Liver (tissue), 8 donors: ENCODE measurements at regions not wholly inside any gene's neighbourhood (a gene's known extent, or its start where the extent isn't known, plus 50 kb on each side); places are given as distances from the start of the nearest gene placed in this dataset.

Experiments used
- DNase-seq: peaks from one replicate; pipeline ENCODE4 v3.0.0-alpha.2; 2017; ENCODE audit warnings: low spot score
- H3K27ac ChIP-seq, 2 donors: one replicate each; pipeline ENCODE4 v1.7.0; 2013; ENCODE audit warnings: inconsistent platforms in 2 of 2, low read length in 2 of 2, control low read depth in 1 of 2, low read depth in 1 of 2, mild to moderate bottlenecking in 1 of 2
- H3K27me3 ChIP-seq, 4 donors: one replicate each; pipeline versions ENCODE4 v1.6.1 to v1.7.0; 2013; ENCODE audit warnings: low read length in 3 of 4, inconsistent platforms in 1 of 4, mild to moderate bottlenecking in 1 of 4, moderate library complexity in 1 of 4; ENCODE audit not compliant: control insufficient read depth in 4 of 4, insufficient read depth in 4 of 4
- H3K36me3 ChIP-seq, 4 donors: one replicate each; pipeline versions ENCODE4 v1.6.1 to v1.7.0; 2013; ENCODE audit warnings: low read length in 3 of 4, mild to moderate bottlenecking in 3 of 4, low read depth in 1 of 4, moderate library complexity in 1 of 4; ENCODE audit not compliant: control insufficient read depth in 4 of 4, insufficient read depth in 3 of 4
- H3K4me1 ChIP-seq, 4 donors: one replicate each; pipeline versions ENCODE4 v1.6.1 to v1.7.0; 2013; ENCODE audit warnings: low read length in 3 of 4, mild to moderate bottlenecking in 3 of 4, moderate library complexity in 1 of 4; ENCODE audit not compliant: control insufficient read depth in 4 of 4, insufficient read depth in 4 of 4
- H3K4me3 ChIP-seq, 3 donors: one replicate each; pipeline versions ENCODE4 v1.6.1 to v1.7.0; 2013; ENCODE audit warnings: low read length in 3 of 3, control low read depth in 1 of 3, low read depth in 1 of 3, mild to moderate bottlenecking in 1 of 3
- H3K9ac ChIP-seq, 2 donors: one replicate each; pipeline ENCODE4 v1.7.0; 2013; ENCODE audit warnings: low read length in 2 of 2, mild to moderate bottlenecking in 2 of 2, moderate library complexity in 2 of 2, control low read depth in 1 of 2, low read depth in 1 of 2
- H3K9me3 ChIP-seq, 4 donors: one replicate each; pipeline versions ENCODE4 v1.6.1 to v1.7.0; 2013; ENCODE audit warnings: low read length in 3 of 4; ENCODE audit not compliant: control insufficient read depth in 4 of 4
- ATF3 ChIP-seq: IDR thresholded peaks from 2 replicates; pipeline ENCODE4 v1.6.1; 2016; ENCODE audit warnings: antibody characterized with exemption
- CTCF ChIP-seq: fragments of 150-350 bp; IDR thresholded peaks from 2 replicates; pipeline ENCODE4 v1.5.1; 2017; ENCODE audit warnings: improper control_type of control experiment, low read depth, low read length; ENCODE audit not compliant: missing input control
- FOXA1 ChIP-seq: IDR thresholded peaks from 2 replicates; pipeline ENCODE4 v1.6.1; 2016; ENCODE audit warnings: antibody characterized with exemption
- FOXA2 ChIP-seq: IDR thresholded peaks from 2 replicates; pipeline ENCODE4 v1.6.1; 2016; ENCODE audit warnings: antibody characterized with exemption
- GABPA ChIP-seq, 2 donors: IDR thresholded peaks in 1 of 2; conservative IDR thresholded peaks in 1 of 2; 2 replicates each; pipeline ENCODE4 v1.6.1; 2016; ENCODE audit warnings: antibody characterized with exemption in 2 of 2, mild to moderate bottlenecking in 1 of 2, moderate library complexity in 1 of 2
- HNF4A ChIP-seq, 2 donors: conservative IDR thresholded peaks; 2 replicates each; pipeline ENCODE4 v1.6.1; 2016; ENCODE audit warnings: antibody characterized with exemption in 2 of 2, mild to moderate bottlenecking in 2 of 2
- HNF4G ChIP-seq: IDR thresholded peaks from 2 replicates; pipeline ENCODE4 v1.6.1; 2016; ENCODE audit warnings: antibody characterized with exemption
- JUND ChIP-seq, 2 donors: IDR thresholded peaks; 2 replicates each; pipeline ENCODE4 v1.6.1; 2016; ENCODE audit warnings: antibody characterized with exemption in 2 of 2
- MAX ChIP-seq: IDR thresholded peaks from 2 replicates; pipeline ENCODE4 v1.6.1; 2016; ENCODE audit warnings: antibody characterized with exemption
- NR2F2 ChIP-seq: IDR thresholded peaks from 2 replicates; pipeline ENCODE4 v1.6.1; 2016; ENCODE audit warnings: antibody characterized with exemption
- RAD21 ChIP-seq, 2 donors: IDR thresholded peaks; 2 replicates each; pipeline ENCODE4 v1.6.1; 2016; ENCODE audit warnings: antibody characterized with exemption in 2 of 2, mild to moderate bottlenecking in 2 of 2
- REST ChIP-seq: IDR thresholded peaks from 2 replicates; pipeline ENCODE4 v1.6.1; 2016; ENCODE audit warnings: antibody characterized with exemption, mild to moderate bottlenecking
- RXRA ChIP-seq, 2 donors: IDR thresholded peaks; 2 replicates each; pipeline ENCODE4 v1.6.1; 2017 to 2018; ENCODE audit warnings: antibody characterized with exemption in 2 of 2, mild to moderate bottlenecking in 1 of 2
- SP1 ChIP-seq: IDR thresholded peaks from 2 replicates; pipeline ENCODE4 v1.6.1; 2018; ENCODE audit warnings: antibody characterized with exemption, mild to moderate bottlenecking
- TAF1 ChIP-seq: conservative IDR thresholded peaks from 2 replicates; pipeline ENCODE4 v1.6.1; 2016; ENCODE audit warnings: antibody characterized with exemption, mild to moderate bottlenecking
- ZBTB33 ChIP-seq: IDR thresholded peaks from 2 replicates; pipeline ENCODE4 v1.6.1; 2016; ENCODE audit warnings: antibody characterized with exemption
- WGBS: extraction: QIAGEN DNeasy Blood & Tissue Kit; methylation state at CpG from one replicate; pipeline ENCODE4 v1.1.7; 2013; 5-methylcytosine and 5-hydroxymethylcytosine counted together
- donor health status: healthy.
- donor health status: healthy.
- donor health status: healthy.
- donor health status: healthy.
- donor health status: healthy.

GRCh38 chr1:198424441-198424840 lies 116.0 kb downstream of the ATP6V1G3 start:
- Histone ChIP-seq H3K27me3 (no peaks in the 10 kb centered on the region), H3K9me3 (no peaks in the 10 kb centered on the region), H3K4me1 (no peaks in the 10 kb centered on the region), H3K9ac (no peak overlapping the region), H3K27ac (no peak overlapping the region), H3K4me3 (no peak overlapping the region), H3K36me3 (no peaks in the 10 kb centered on the region)
- WGBS: 83% methylated on average over 2 of the region's 2 CpGs
- TF ChIP-seq RXRA (IDR thresholded peaks at IDR 0.05): no peak
- no peak for TF ChIP-seq REST
- no peak for TF ChIP-seq NR2F2
- no peak for TF ChIP-seq TAF1
- no peak for TF ChIP-seq SP1
- TF ChIP-seq HNF4A (conservative IDR thresholded peaks at IDR 0.05): no peak
- TF ChIP-seq JUND (IDR thresholded peaks at IDR 0.05): no peak
- TF ChIP-seq GABPA (IDR thresholded peaks at IDR 0.05 in 1 of 2, conservative IDR thresholded peaks at IDR 0.05 in 1 of 2): no peak
- DNase-seq: no peak

- H3K9ac ChIP-seq: no peak overlapping the region
- no peaks in the 10 kb centered on the region for H3K36me3 ChIP-seq
- DNase-seq: no peak
- no peak overlapping the region for H3K27ac ChIP-seq
- no peak overlapping the region for H3K4me3 ChIP-seq
- no peaks in the 10 kb centered on the region for H3K27me3 ChIP-seq
- no peaks in the 10 kb centered on the region for H3K4me1 ChIP-seq
- 88% methylated on average over 1 of the region's 1 CpG for WGBS
- H3K9me3 ChIP-seq: no peaks in the 10 kb centered on the region
- no peak for TF ChIP-seq TAF1
- no peak for TF ChIP-seq SP1
- no peak for TF ChIP-seq CTCF
- TF ChIP-seq GABPA (IDR thresholded peaks at IDR 0.05 in 1 of 2, conservative IDR thresholded peaks at IDR 0.05 in 1 of 2): no peak
- no peak for TF ChIP-seq RXRA (IDR thresholded peaks at IDR 0.05)
- no peak for TF ChIP-seq ATF3
- TF ChIP-seq JUND (IDR thresholded peaks at IDR 0.05): no peak
- no peak for TF ChIP-seq FOXA1
- TF ChIP-seq RAD21 (IDR thresholded peaks at IDR 0.05): no peak
- no peak for TF ChIP-seq ZBTB33
- TF ChIP-seq NR2F2: no peak
- no peak for TF ChIP-seq HNF4A (conservative IDR thresholded peaks at IDR 0.05)
- no peak for TF ChIP-seq FOXA2
- TF ChIP-seq HNF4G: no peak
- TF ChIP-seq MAX: no peak
These were observed 116.8 kb downstream of the ATP6V1G3 start for GRCh38 chr1:198423673-198424072.
